HCT116 (cell line): ENCODE measurements at regions not wholly inside any gene's neighbourhood (a gene's known extent, or its start where the extent isn't known, plus 50 kb on each side); places are given as distances from the start of the nearest gene placed in this dataset.
A peak's percentile ranks its signal among the peaks of the same experiment; 100 is the strongest.

Experiments used
- ATAC-seq: fragments of 200-7000 bp; cut with Tn5 transposase; 2 replicates; pipeline ENCODE4 v1.9.1; 2020; ENCODE audit warnings: mild to moderate bottlenecking, moderate library complexity
- BruUV-seq: library from RNA; stranded (reverse); fragments of 400-500 nt; replicated peaks from 2 replicates; lab custom pipeline; 2021; lab: Mats Ljungman, UMichigan
- CTCF ChIA-PET: fragments of 300-600 bp; sonication (Branson Sonifier 250); formaldehyde crosslinking; loops from one replicate; lab custom pipeline; 2021; ENCODE audit warnings: antibody characterized with exemption; lab: Charles Lee
- POLR2A ChIA-PET: fragments of 300-600, 350-600 bp; sonication (Branson Sonifier 250); formaldehyde crosslinking; loops from one replicate; lab custom pipeline; 2021; ENCODE audit warnings: antibody characterized with exemption; lab: Charles Lee
- RAD21 ChIA-PET, 2 experiments: fragments of 300-600 bp; sonication (Branson Sonifier 250); formaldehyde crosslinking; loops; one replicate each; lab custom pipeline; 2023; ENCODE audit warnings: low total read pairs in 2 of 2; ENCODE audit not compliant: uncharacterized antibody in 2 of 2, unreplicated experiment in 2 of 2, low non-redundant PET in 1 of 2; lab: Charles Lee
- DNase-seq: peaks from one replicate; pipeline ENCODE4 v3.0.0-alpha.2; 2010; ENCODE audit warnings: low read depth, low spot score
- H2AFZ ChIP-seq: fragments of 200-600 bp; shearing (Covaris generic), sonication (generic); 2 replicates; pipeline ENCODE4 v1.6.1; 2017; ENCODE audit warnings: low read depth, mixed run types, mixed read lengths, antibody characterized with exemption, low read length; ENCODE audit not compliant: poor library complexity, severe bottlenecking
- H3K27ac ChIP-seq: 2 replicates; pipeline ENCODE4 v1.5.1; 2012; ENCODE audit warnings: low read depth, low read length
- H3K27me3 ChIP-seq: fragments of 200-600 bp; sonication (generic); 2 replicates; pipeline ENCODE4 v1.6.1; 2016; ENCODE audit warnings: mixed run types, low read length, mixed read lengths; ENCODE audit not compliant: insufficient read depth
- H3K36me3 ChIP-seq, 2 experiments: fragments of 200-500 bp in 1 of 2; fragments of 200-600 bp in 1 of 2; sonication (Bioruptor generic) in 1 of 2; sonication (generic) in 1 of 2; 2 replicates each; pipeline versions ENCODE4 v1.5.1 to v1.6.1; 2014 to 2016; ENCODE audit warnings: low read length in 2 of 2, inconsistent platforms in 1 of 2, mixed read lengths in 1 of 2, mixed run types in 1 of 2; ENCODE audit not compliant: insufficient read depth in 2 of 2, control insufficient read depth in 1 of 2
- H3K4me1 ChIP-seq, 2 experiments: fragments of 200-600 bp in 1 of 2; sonication (generic) in 1 of 2; 2 replicates each; pipeline versions ENCODE4 v1.5.1 to v1.6.1; 2012 to 2017; ENCODE audit warnings: low read length in 2 of 2, inconsistent platforms in 1 of 2, mild to moderate bottlenecking in 1 of 2, mixed read lengths in 1 of 2, mixed run types in 1 of 2, moderate library complexity in 1 of 2; ENCODE audit not compliant: insufficient read depth in 2 of 2, control insufficient read depth in 1 of 2
- H3K4me2 ChIP-seq: fragments of 200-600 bp; sonication (generic); 2 replicates; pipeline ENCODE4 v1.6.1; 2017; ENCODE audit warnings: mixed run types, low read length, mixed read lengths
- H3K4me3 ChIP-seq, 2 experiments: fragments of 200-600 bp in 1 of 2; sonication (generic) in 1 of 2; replicated peaks in 1 of 2; 2 replicates each; pipeline ENCODE4 v1.5.1; 2011 to 2016; ENCODE audit warnings: low read length in 2 of 2, control low read depth in 1 of 2, low read depth in 1 of 2, mild to moderate bottlenecking in 1 of 2, mixed read lengths in 1 of 2, mixed run types in 1 of 2
- H3K79me2 ChIP-seq: fragments of 200-600 bp; sonication (generic); 2 replicates; pipeline ENCODE4 v1.6.1; 2017; ENCODE audit warnings: mild to moderate bottlenecking, mixed run types, low read length, moderate library complexity, mixed read lengths; ENCODE audit not compliant: insufficient read depth
- H3K9ac ChIP-seq: fragments of 200-600 bp; sonication (generic); 2 replicates; pipeline ENCODE4 v1.6.1; 2016; ENCODE audit warnings: low read length, mixed read lengths
- H3K9me2 ChIP-seq: fragments of 200-600 bp; sonication (generic), shearing (Covaris generic); 2 replicates; pipeline ENCODE4 v1.6.1; 2017; ENCODE audit warnings: mixed run types, mild to moderate bottlenecking, moderate library complexity; ENCODE audit not compliant: insufficient read depth
- H3K9me3 ChIP-seq, 2 experiments: fragments of 200-500 bp in 1 of 2; fragments of 200-600 bp in 1 of 2; sonication (Bioruptor generic) in 1 of 2; sonication (generic) in 1 of 2; 2 replicates each; pipeline ENCODE4 v1.6.1; 2014 to 2017; ENCODE audit warnings: low read length in 2 of 2, mixed read lengths in 2 of 2, inconsistent platforms in 1 of 2, low read depth in 1 of 2, mild to moderate bottlenecking in 1 of 2, mixed run types in 1 of 2, moderate library complexity in 1 of 2; ENCODE audit not compliant: control insufficient read depth in 1 of 2, insufficient read depth in 1 of 2
- H4K20me1 ChIP-seq: fragments of 200-600 bp; sonication (generic), shearing (Covaris generic); 2 replicates; pipeline ENCODE4 v1.6.1; 2017; ENCODE audit warnings: mixed run types, mild to moderate bottlenecking, moderate library complexity; ENCODE audit not compliant: insufficient read depth
- ATF3 ChIP-seq: IDR thresholded peaks from 2 replicates; pipeline ENCODE4 v1.6.1; 2012
- MAX ChIP-seq: IDR thresholded peaks from 2 replicates; pipeline ENCODE4 v1.6.1; 2012
- SIN3A ChIP-seq: IDR thresholded peaks from 2 replicates; pipeline ENCODE4 v1.6.1; 2012; ENCODE audit warnings: low read depth
- TCF7L2 ChIP-seq: IDR thresholded peaks from 2 replicates; pipeline ENCODE4 v1.7.0; 2011; ENCODE audit warnings: borderline replicate concordance, inconsistent platforms; ENCODE audit not compliant: insufficient read depth, insufficient read length; ENCODE audit errors: extremely low read depth
- YY1 ChIP-seq: IDR thresholded peaks from 2 replicates; pipeline ENCODE4 v1.6.1; 2011; ENCODE audit warnings: low read length, low read depth, moderate library complexity, mild to moderate bottlenecking; ENCODE audit not compliant: insufficient replicate concordance; ENCODE audit errors: extremely low read depth
- ZFX ChIP-seq: fragments of 450-650 bp; IDR thresholded peaks from 2 replicates; pipeline ENCODE4 v1.6.1; 2017
- intact Hi-C: fragments of 100-400 bp; cut with micrococcal nuclease; formaldehyde crosslinking; loops from 2 replicates; pipeline ENCODE4 v1.10.0; 2022

- TF ChIP-seq TCF7L2: no peak
- no peak for TF ChIP-seq ATF3
- TF ChIP-seq ZFX: no peak
- TF ChIP-seq SIN3A: no peak
- TF ChIP-seq, all 23 proteins: peak for 3
Observed at GRCh38 chr1:8194481-8195227, 123.3 kb upstream of the SLC45A1 start (continued).

- Histone ChIP-seq H3K9ac (peak overlapping the region; percentile 51), H3K4me1 (peaks cover 89 to 99% of the 10 kb centered on the region in 2 experiments), H3K4me3 (no peak overlapping the region), H3K36me3 (no peaks in the 10 kb centered on the region), H3K9me3 (no peaks in the 10 kb centered on the region), H3K4me2 (peak overlapping the region; percentile 51), H4K20me1 (no peaks in the 10 kb centered on the region), H3K27ac (peak overlapping the region; percentile 91), H3K79me2 (no peaks in the 10 kb centered on the region), H3K9me2 (no peaks in the 10 kb centered on the region), H3K27me3 (no peaks in the 10 kb centered on the region), H2AFZ (peak overlapping the region; percentile 19)
- TF ChIP-seq MAX: no peak
- peak; percentile 23 for TF ChIP-seq YY1
- intact Hi-C loops: loop anchor here (1.0 kb wide), 3 partner anchors 73 to 168 kb away; partner anchors contain the start of gene ERRFI1
- POLR2A ChIA-PET: interaction anchor here (0.7 to 7.6 kb wide), 34 partner anchors 8 to 171 kb away, joined by 3 to 93 read pairs (median 6); partner anchors contain the start of gene ERRFI1
- RAD21 ChIA-PET: interaction anchor here (0.5 to 0.7 kb wide), 2 partner anchors 72 to 117 kb away, joined by 3 read pairs; no protein-coding TSS in a partner anchor
- TSS peak; percentile 82 for BruUV-seq
- CTCF ChIA-PET: interaction anchor here (1.4 to 1.5 kb wide), 3 partner anchors 61 to 163 kb away, joined by 3 to 5 read pairs (median 4); no protein-coding TSS in a partner anchor
- ATAC-seq (no peak), DNase-seq (no peak)
Observed at GRCh38 chr1:8193840-8194406, 124.0 kb upstream of the SLC45A1 start.
